GM23248 (cell line): ENCODE measurements at regions not wholly inside any gene's neighbourhood (a gene's known extent, or its start where the extent isn't known, plus 50 kb on each side); places are given as distances from the start of the nearest gene placed in this dataset.

Experiments used
- EZH2 ChIP-seq: fragments of 200-600 bp; sonication (generic); IDR thresholded peaks from 2 replicates; pipeline ENCODE4 v1.6.1; 2018; ENCODE audit warnings: antibody characterized with exemption, mild to moderate bottlenecking; ENCODE audit not compliant: insufficient read depth, poor library complexity, severe bottlenecking
- EZH2phosphoT487 ChIP-seq: fragments of 200-600 bp; sonication (generic); IDR thresholded peaks from 2 replicates; pipeline ENCODE4 v1.6.1; 2018; ENCODE audit warnings: antibody characterized with exemption, moderate library complexity, mild to moderate bottlenecking, low read depth; ENCODE audit not compliant: insufficient read depth

DNA sequence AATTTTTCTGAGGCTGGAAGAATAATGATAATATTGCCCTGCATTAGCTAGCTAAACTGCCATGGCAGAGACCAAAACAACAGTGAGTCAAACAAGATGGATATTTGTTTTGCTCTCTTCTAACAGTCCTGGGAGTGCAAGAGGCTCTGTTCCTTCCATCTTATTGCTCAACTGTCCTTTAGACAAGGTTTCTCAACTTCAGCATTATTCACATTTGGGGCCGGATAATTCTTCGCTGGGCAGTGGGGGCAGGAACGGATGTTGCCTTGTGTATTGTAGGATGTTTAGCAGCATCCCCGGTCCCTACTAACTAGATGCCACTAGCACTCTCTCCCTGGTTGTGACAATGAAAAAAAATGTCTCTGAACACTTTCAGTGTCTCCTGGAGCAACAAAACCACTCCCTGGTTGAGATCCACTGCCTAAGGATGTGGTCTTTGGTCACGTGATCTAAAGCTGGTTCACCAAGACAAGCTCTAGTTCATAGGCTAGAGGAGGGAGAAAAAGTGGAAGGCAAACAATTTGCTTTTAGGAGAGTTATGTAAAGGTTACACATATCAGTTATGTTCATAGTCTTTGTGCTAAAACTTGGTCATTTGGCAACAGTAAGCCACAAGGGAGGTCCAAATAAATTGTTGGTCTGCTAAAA, 144.4 kb downstream of the PCTP start:
- TF ChIP-seq EZH2 (no peak), EZH2phosphoT487 (no peak)
